Gastroesophageal sphincter (tissue), 3 donors: ENCODE measurements at regions not wholly inside any gene's neighbourhood (a gene's known extent, or its start where the extent isn't known, plus 50 kb on each side); places are given as distances from the start of the nearest gene placed in this dataset.

Experiments
- CTCF ChIP-seq, 4 experiments: fragments of 200-600 bp in 2 of 4; fragments of 450-650 bp in 2 of 4; sonication (generic) in 1 of 4; IDR thresholded peaks; one replicate each; pipeline ENCODE4 v1.5.1; 2017 to 2019; ENCODE audit warnings: antibody characterized with exemption in 4 of 4, mild to moderate bottlenecking in 2 of 4, moderate library complexity in 2 of 4
- EP300 ChIP-seq: sonication (generic); formaldehyde crosslinking; IDR thresholded peaks from one replicate; pipeline ENCODE4 v1.6.1; 2017; ENCODE audit warnings: antibody characterized with exemption, mild to moderate bottlenecking
- POLR2A ChIP-seq, 2 donors: fragments of 450-650 bp; IDR thresholded peaks; one replicate each; pipeline ENCODE4 v1.6.1; 2017; ENCODE audit warnings: antibody characterized with exemption in 2 of 2, mild to moderate bottlenecking in 2 of 2, moderate library complexity in 1 of 2

- TF ChIP-seq CTCF (IDR thresholded peaks at IDR 0.05) (no peak), POLR2A (IDR thresholded peaks at IDR 0.05) (no peak), EP300 (no peak)
Observed at GRCh38 chr7:85343484-85343883, 156.6 kb upstream of the SEMA3D start.
